ENCODE measurements at regions not wholly inside any gene's neighbourhood (a gene's known extent, or its start where the extent isn't known, plus 50 kb on each side); places are given as distances from the start of the nearest gene placed in this dataset.
A peak's percentile ranks its signal among the peaks of the same experiment; 100 is the strongest.

GRCh38 chr3:66666362-66666761, 165.5 kb upstream of the LRIG1 start:
- Histone ChIP-seq H3K4me3 (no peak overlapping the region), H3K27ac (no peak overlapping the region)

- no peak overlapping the region for H3K4me3 ChIP-seq
- no peak overlapping the region for H3K27ac ChIP-seq
Measured at GRCh38 chr3:66667263-66667662, 166.4 kb upstream of the LRIG1 start.

GRCh38 chr3:66671291-66671690, 170.5 kb upstream of the LRIG1 start:
- Histone ChIP-seq H3K4me3 (no peak overlapping the region), H3K27ac (no peak overlapping the region)

DNA sequence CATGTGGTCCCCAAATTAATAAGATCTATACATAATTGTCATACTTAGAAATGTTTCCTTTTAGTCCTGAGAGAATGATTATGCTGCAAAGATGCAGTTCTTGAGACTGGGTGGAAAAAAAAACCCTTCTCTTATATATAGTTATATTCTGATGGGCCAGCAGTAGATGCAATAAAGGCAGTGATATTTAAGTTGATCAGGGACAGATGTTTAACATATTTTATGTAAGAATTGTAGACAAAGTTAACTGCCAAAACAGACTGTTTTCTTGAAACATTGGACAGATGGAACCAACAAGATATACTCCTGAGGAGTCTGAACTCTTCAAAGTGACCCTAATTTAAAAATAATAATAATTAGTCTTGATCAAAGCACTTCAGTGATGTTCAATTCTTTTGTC, 172.0 kb upstream of the LRIG1 start:
- Histone ChIP-seq H3K4me3 (no peak overlapping the region), H3K27ac (no peak overlapping the region)

- Histone ChIP-seq H3K27ac (no peak overlapping the region), H3K4me3 (no peak overlapping the region)
Measured at GRCh38 chr3:66673293-66673692, 172.5 kb upstream of the LRIG1 start.

DNA sequence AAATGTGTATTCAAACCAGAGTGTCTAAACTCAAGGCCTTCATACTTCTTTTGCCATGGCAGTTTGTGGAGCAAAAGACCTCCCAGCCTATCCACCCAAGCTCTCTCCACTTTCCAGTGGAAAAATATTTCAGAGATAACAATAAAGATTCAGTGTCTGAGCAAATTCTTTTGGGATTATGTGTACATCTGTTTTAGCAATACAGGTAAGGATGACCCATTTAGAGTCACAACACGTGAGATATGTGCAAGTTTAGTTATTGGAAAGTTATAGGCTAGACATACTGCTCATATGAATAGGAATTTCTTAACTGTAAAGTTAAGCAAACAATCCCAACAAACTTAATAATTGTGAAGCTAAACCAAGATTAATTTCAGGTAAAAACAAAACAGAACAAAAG, 174.5 kb upstream of the LRIG1 start:
- H3K4me3 ChIP-seq: no peak overlapping the region
- no peak overlapping the region for H3K27ac ChIP-seq

GRCh38 chr3:66692042-66692765, 191.4 kb upstream of the LRIG1 start:
- Histone ChIP-seq H3K4me3 (no peak overlapping the region), H3K27ac (peak overlapping the region in 1 of 21 experiments; percentile 14)

DNA sequence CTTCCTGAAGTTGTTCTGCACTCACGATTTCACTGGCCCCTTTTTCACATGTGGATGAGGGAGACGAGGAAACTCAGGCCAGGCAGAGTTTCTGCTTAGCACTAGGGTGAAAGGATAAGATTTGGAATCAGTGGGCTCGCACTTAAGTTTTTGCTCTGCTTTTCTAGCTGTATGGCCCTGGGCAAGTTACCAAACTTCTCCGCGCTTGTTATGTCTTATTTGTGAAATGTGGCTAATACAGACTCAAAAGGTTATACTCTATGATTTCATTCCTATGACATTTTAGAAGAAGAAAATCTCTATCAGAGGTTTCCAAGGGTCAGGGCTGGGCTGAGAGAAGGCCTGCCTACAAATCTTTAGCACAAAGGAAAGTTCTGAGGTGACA, 191.9 kb upstream of the LRIG1 start:
- Histone ChIP-seq H3K4me3 (no peak overlapping the region), H3K27ac (peak overlapping the region in 2 of 21 experiments; percentile 14 to 49)

DNA sequence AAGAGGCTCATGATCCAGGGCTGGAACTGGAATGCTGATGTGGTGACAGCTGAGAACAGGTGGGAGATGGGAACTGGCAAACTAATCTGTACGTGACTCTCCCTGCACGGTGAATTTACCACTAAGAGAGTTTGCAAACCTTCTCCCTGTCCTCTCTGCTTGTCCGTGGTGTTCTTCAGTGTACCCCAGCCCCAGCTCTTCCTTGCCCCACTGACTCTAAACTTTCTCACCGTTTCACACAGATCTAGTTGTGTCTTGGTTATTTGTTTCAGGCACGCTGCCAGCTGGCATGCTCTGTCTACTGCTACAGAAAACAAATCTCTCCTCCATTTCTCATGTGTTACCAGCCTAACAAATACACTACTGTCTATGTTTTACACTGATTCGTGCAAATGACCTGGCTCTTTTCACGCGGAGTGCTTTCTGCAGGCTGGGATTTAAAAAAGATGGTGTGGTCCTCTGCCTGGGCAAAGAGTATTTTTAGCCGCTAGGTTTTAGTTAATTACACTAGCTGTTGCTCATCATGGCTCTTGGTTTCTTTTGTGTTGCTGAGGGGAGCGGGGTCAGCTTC, 192.7 kb upstream of the LRIG1 start:
- no peak overlapping the region for H3K4me3 ChIP-seq
- H3K27ac ChIP-seq: peak overlapping the region in 1 of 21 experiments; percentile 49

DNA sequence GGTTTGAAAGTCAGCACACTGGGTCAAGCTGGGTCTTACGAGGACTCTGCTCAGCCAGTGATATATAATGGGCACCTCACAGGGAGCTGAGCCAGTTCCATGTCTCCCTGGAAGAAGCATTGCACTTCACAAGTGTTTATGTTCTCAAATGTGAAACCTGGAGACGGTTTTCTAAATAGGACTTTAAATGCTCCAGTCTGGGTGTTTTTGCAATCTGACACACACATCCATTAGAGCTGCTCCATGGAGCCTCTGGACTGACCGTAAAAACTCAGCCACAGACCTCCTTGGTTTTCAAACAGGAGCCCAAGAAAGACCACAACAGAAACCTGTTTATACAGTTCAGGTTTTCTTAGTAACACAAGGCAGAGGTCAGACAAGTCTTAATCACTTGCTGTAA, 201.3 kb upstream of the LRIG1 start:
- Histone ChIP-seq H3K27ac (no peak overlapping the region), H3K4me3 (no peak overlapping the region)

- no peak overlapping the region for H3K27ac ChIP-seq
- no peak overlapping the region for H3K4me3 ChIP-seq
Measured at GRCh38 chr3:66703501-66703900, 202.7 kb upstream of the LRIG1 start.

GRCh38 chr3:66705076-66705475, 204.3 kb upstream of the LRIG1 start:
- no peak overlapping the region for H3K4me3 ChIP-seq
- H3K27ac ChIP-seq: no peak overlapping the region

GRCh38 chr3:66706890-66707289, 206.1 kb upstream of the LRIG1 start:
- Histone ChIP-seq H3K27ac (no peak overlapping the region), H3K4me3 (no peak overlapping the region)

GRCh38 chr3:66709532-66709931, 208.7 kb upstream of the LRIG1 start:
- Histone ChIP-seq H3K27ac (peak overlapping the region in 2 of 21 experiments; percentile 42 to 67), H3K4me3 (no peak overlapping the region)

- Histone ChIP-seq H3K27ac (no peak overlapping the region), H3K4me3 (no peak overlapping the region)
Measured at GRCh38 chr3:66712210-66712609, 211.4 kb upstream of the LRIG1 start.

GRCh38 chr3:66713921-66714320, 213.1 kb upstream of the LRIG1 start:
- Histone ChIP-seq H3K4me3 (no peak overlapping the region), H3K27ac (no peak overlapping the region)

DNA sequence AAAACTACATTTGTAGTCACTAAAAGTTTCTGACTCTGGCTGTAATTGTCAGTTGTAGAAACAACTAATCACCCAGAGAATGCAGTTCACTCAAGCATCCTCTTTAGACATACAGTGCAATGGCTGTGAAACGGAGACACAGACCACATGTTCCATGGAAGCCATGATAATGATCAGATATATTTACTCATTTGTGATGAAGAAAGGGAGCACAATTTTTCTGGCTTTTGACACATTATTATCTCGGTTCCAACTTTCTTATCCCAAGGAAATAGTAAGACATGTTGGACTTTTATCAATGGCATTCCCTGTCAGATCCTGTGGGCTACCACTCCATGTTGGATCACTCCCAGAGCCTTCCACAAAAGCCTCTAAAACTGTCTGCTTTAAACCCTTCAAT, 215.0 kb upstream of the LRIG1 start:
- H3K4me3 ChIP-seq: no peak overlapping the region

GRCh38 chr3:66717806-66718205, 217.0 kb upstream of the LRIG1 start:
- no peak overlapping the region for H3K27ac ChIP-seq
- no peak overlapping the region for H3K4me3 ChIP-seq

More for the DNA sequence above, 215.0 kb upstream of the LRIG1 start:
- H3K27ac ChIP-seq: no peak overlapping the region

DNA sequence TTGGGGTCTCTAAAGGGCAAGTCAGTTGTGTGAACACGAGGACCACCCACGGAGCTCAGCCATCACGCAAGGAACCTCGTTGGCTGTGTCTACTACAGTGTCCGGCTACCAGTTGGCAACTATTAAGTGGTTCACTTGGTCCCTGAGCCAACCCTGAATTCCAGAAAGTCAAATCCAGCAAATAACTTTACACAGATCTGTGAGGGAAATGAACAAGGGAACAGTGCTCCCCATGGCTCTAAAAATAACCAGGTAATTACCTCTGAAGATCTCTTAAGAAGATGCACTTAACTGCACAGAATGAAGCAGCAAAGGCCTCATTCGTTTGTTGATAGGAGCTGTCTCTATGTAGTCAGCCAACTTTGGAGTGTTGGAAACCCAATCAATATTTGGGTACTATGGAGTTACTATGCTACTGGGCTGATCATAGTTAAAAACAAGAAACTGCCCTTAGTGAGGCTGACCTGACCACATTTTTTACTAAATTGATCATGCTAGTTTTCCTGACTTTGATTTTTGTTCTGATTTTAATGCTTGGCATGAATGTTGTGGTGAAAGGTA, 219.1 kb upstream of the LRIG1 start:
- Histone ChIP-seq H3K4me3 (no peak overlapping the region), H3K27ac (peak overlapping the region in 1 of 21 experiments; percentile 35)

DNA sequence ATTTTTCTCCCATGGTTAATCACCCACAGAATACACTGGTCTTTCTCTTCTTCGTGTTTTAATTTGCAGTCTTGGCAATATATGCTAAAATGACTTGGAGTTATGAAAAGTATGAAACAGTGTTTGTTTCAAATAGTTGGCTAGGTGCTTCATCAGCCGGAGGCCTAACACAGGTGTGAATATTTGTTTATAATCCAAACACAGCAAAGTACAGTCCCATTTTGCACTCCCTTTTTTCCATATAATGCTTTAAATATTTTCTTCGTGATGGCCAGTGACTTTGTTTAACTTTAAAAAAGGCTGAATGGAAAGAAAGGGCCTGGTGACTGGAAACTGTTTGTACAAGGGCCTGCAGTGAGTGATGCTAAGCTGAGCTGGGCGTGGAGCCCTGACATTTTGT, 219.7 kb upstream of the LRIG1 start:
- Histone ChIP-seq H3K4me3 (no peak overlapping the region), H3K27ac (no peak overlapping the region)

GRCh38 chr3:66722675-66723074, 221.9 kb upstream of the LRIG1 start:
- no peak overlapping the region for H3K4me3 ChIP-seq

More at GRCh38 chr3:66722675-66723074, 221.9 kb upstream of the LRIG1 start:
- H3K27ac ChIP-seq: peak overlapping the region in 1 of 21 experiments; percentile 54

All from skin epidermis (tissue), 12 donors.